CD4-positive, alpha-beta T cell treated with Interleukin-12 subunit alpha and Interleukin-12 subunit beta, for 1 hour (primary cell): ENCODE measurements at regions not wholly inside any gene's neighbourhood (a gene's known extent, or its start where the extent isn't known, plus 50 kb on each side); places are given as distances from the start of the nearest gene placed in this dataset.
"Not testable (repeated sequence)": the region's sequence is repeated elsewhere in the genome, so short reads cannot be mapped to it uniquely, and the experiment has no call there.

ENCODE experiments used
- DNase-seq: peaks from one replicate; pipeline ENCODE4 v3.0.0-alpha.2; 2020

DNA sequence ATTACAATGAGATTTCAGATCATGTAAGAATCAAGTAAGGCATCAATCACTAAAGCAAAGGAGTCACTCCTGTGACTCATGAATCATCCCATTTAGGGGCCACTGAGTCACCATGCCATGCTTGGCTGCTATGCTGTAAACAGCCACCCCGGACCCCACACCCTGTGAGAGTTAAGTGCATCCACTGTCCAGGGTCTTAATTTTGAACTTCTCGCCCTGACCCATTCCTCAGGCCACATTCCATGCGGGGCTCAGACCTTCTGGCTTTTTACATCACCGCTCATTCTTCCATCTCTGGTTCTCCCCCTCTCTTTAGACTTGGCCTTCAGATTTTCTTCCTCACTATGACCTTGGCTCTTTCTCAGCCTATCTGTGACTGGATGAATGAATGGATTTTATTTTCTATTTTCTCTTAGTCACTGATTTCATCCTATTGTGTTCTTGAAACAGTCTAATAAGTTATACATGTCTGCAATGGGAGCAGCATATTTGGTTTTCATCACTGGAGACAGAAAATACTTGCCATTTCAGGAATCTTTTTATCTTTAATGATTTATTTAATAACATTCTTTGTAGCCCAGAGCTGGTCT is 239.6 kb downstream of the SKIDA1 start:
- no peak for DNase-seq

DNA sequence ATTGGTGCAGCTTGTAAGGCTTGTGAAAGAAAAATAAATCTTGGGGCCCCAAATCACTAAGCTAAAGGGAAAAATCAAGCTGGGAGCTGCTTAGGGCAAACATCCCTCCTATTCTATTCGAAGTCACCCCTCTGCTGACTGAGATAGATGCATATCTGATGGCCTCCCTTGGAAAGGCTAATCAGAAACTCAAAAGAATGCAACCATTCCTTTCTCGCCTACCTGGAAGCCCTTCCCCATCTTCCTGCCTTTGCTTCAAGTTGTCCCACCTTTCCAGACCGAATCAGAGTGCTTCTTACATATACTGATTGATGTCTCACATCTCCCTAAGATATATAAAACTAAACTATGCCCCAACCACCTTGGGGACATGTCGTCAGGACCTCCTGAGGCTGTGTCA is 240.3 kb downstream of the SKIDA1 start:
- DNase-seq, result no peak

GRCh38 chr10:21284301-21284700 is 241.2 kb downstream of the SKIDA1 start:
- no peak for DNase-seq

DNA sequence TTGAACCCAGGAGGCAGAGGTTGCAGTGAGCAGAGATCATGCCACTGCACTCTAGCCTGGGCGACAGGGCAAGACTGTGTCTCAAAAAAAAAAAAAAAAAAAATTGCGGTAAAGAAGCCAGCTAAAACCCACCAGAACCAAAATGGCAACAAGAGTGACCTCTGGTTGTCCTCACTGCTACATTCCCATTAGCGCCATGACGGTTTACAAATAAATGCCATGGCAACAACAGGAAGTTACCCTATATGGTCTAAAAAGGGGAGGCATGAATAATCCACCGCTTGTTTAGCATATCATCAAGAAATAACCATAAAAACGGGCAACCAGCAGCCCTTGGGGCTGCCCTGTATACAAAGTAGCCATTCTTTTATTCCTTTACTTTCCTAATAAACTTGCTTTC is 242.4 kb downstream of the SKIDA1 start:
- not testable (repeated sequence) for DNase-seq

GRCh38 chr10:21281765-21282484 is 243.6 kb downstream of the SKIDA1 start:
- DNase-seq, result no peak

DNA sequence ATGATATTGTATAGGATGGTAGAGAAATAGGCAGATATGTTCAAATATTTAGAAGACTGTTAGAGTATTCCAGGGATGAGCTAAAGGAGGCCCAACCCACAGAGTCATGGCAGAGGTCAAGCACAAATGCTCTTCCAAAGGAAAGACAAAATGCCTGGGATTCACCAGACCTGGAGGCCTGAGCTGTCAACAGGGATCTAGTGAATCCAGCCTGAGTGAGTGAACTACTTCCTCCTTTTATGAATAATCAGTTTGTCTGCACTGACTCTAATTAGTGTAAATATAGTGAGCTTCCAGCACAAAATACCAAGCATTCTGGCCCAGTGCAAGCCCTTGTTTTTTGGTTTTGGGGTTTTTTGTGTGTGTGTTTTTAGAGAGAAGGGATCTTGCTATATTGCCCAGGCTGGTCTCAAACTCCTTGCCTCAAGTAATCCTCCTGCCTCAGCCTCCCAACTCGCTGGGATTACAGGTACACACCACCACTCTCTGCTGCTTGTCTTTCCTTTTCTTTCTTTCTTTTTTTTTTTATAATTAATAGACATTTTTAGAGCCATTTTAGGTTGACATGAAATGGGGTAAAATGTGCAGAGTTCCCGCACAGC is 244.4 kb downstream of the SKIDA1 start:
- no peak for DNase-seq

GRCh38 chr10:21280037-21280436 is 245.4 kb downstream of the SKIDA1 start:
- DNase-seq, result no peak

GRCh38 chr10:21279217-21279575 is 246.3 kb downstream of the SKIDA1 start:
- no peak for DNase-seq

DNA sequence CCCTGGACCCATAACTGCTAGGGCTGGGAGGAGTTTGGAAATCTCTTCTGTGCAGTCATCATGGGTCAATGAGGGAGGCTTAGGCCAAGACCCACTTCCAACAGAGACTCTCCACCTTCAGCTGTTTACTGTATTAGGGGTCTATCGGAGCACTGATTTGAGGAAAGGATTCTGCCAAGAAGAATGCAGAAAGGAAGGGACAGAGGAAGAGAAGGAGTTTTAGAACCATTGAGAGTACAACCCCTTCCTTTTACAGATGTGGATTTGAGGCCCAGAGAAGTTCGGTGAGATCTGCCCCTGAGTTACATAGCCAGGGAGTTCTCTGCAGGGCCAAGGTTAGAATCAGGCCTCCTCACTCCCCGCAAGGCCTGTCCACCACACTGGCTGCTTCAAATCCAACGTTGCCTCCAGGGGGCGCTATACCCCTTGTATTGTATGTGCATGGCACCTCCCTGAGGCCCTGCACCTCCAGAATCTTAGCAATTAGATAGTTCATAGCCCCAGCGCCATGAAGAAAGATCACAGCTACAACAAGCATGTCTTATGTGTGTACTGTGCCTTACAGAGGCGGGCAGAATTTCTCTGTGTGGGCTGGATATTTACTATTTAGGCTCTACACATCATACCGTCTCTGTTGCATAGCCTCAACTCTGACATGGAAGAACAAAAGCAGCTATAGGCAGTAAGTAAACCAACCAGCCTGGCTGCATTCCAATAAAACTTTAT is 246.8 kb downstream of the SKIDA1 start:
- peak; percentile 52 for DNase-seq

DNA sequence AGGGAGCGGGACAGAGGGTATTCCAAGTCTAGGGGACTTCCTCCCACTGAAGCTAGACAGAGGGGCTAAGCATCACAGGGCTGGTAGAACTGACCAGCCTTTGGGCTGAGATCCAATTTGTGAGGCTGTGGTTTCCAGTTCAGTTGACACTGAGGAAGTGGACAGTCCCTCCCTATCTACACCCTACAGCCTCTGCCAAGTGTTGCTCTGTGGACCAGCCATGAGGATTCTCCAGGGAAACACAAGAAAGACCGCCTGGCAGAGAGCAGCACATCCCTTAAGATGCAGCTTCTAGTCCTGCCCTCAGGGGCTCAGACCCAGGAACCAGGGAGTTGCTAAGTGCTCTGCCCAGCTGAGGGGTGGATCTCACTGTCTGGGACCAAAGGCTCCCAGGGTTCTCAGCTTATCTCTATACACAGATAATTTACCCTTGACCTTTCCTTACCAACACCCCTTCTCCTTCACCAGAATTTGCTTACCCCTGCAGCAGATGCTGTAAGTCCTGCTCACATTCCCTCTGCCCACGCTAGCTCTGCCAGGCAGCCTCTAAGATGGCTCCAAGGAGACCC is 252.0 kb downstream of the SKIDA1 start:
- no peak for DNase-seq

DNA sequence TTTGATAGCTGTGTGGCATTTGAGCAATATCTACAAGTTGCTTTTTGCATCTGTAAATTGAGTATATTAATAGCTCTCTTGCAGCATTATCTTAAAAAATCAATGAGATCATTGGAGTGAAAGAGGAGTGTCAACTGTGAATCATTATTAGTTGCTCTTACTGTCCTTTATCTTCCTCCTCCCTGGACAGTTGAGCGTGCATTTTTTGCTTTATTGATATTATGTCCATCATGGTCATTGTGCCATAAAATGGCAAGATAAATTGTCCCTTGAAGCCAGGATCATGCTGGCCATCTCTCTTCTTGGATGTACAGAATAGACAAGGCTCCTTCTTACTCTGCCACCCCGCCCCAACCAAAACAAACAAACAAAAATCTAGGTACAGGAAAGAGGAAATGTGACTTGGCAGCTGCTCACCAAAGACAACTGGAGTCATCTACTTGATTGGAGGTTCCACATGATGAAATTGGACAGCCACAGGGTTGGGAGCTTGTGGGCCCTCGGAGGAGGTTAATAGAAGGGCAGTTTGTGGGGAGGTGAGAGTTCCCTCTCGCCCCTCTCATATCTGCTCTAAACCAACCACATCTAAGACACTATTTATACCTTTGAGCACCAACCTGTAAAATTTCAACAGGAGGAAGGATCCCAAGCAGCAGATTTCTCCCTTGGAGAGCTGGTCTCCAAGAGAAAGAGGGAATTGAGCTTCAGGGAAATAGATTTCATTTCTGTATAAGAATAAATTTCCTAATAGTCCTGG is 252.7 kb downstream of the SKIDA1 start:
- no peak for DNase-seq

- DNase-seq, result no peak
Observed at GRCh38 chr10:21270976-21271375, 254.5 kb downstream of the SKIDA1 start.

DNA sequence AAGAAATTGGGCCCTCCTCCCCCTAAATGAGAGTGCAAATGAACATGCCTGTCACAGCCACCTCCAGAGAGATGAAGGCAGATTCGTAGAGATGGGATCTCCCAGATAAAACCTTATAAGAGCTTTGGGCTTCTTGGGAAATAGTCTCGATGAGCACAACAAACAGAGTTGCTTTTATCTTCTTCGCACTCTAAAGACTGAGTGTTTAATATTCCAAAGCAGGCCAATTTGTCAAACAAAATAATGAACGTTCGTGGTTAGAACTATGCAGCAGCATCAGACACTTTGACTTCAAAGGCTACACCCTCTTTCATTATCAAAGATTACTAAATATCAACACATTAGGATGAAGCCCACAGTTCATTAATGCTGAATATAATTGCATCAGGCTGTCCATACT is 256.2 kb downstream of the SKIDA1 start:
- no peak for DNase-seq

GRCh38 chr10:21265622-21266021 is 259.9 kb downstream of the SKIDA1 start:
- DNase-seq, result no peak

DNA sequence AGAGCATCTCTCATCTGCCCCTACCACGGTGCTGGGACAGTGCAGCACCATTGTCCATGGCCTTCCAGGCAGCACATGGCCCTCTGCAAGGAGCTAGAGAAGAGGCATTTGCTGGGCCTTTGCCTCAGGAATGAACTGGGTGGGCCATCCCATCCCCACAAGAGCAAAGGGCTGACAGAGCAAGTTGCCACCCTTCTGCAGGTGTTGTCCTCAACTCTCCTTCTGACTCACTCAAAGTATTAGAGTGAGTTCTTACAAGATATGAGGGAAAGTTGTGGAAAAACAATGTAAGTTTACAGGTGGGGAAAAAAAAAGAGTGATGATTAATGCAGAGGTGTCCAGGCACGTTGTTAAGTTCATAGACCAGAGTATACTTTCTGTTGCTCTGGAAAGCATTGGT is 261.2 kb downstream of the SKIDA1 start:
- no peak for DNase-seq

- no peak for DNase-seq
Observed at GRCh38 chr10:21263839-21264238, 261.6 kb downstream of the SKIDA1 start.

GRCh38 chr10:21263263-21263803 is 262.1 kb downstream of the SKIDA1 start:
- DNase-seq, result no peak

DNA sequence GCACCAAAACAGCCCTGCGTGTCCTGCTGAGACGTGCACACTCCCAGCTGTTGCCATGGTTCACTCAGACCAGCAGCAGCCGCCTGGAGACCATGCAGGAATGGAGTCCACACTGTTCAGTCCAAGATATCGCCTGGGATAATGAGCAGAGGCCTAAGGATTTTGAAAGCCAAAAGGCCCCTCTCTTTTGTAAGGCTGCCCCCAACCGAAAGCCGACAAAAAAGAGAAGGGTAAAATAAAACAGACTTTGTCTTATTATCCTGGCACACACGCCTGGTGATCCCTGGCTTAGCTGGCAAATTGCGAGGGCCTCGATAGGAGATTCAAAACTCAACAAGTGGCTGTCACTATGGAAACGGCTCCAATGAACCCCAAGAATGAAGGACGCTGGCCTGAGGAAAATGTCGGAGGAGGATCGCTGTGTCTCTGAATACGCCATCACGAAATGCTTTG is 263.6 kb downstream of the SKIDA1 start:
- DNase-seq, result no peak

- DNase-seq, result no peak
Observed at GRCh38 chr10:21260506-21261149, 264.9 kb downstream of the SKIDA1 start.

GRCh38 chr10:21260066-21260465 is 265.4 kb downstream of the SKIDA1 start:
- no peak for DNase-seq

DNA sequence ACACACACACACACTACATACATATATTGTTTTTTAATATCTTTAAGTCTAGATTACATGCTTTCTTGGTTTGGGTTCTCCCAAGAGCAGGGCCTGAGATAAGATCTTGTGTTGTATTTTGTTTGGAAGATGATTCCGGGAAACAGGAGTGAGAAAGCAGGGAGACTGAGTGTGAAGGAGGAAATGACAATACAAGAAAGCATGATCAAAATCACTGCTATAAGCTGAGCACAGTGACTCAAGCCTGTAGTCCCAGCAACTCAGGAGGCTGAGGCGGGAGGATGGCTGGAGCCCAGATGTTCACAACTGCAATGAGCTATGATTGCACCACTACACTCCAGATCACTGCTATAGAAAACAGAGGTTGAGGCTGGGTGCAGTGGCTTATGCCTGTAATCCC is 267.6 kb downstream of the SKIDA1 start:
- DNase-seq, result no peak

- no peak for DNase-seq
Observed at GRCh38 chr10:21257191-21257590, 268.3 kb downstream of the SKIDA1 start.
